K562 (cell line): ENCODE measurements at regions not wholly inside any gene's neighbourhood (a gene's known extent, or its start where the extent isn't known, plus 50 kb on each side); places are given as distances from the start of the nearest gene placed in this dataset.

Experiments used
- ATAC-seq: fragments of 200-7000 bp; cut with Tn5 transposase; 3 replicates; pipeline ENCODE4 v1.9.1; 2020; ENCODE audit warnings: moderate library complexity
- BruUV-seq: library from RNA; stranded (reverse); fragments of 400-500 nt; replicated peaks from 2 replicates; lab custom pipeline; 2021; lab: Mats Ljungman, UMichigan
- CTCF ChIA-PET: fragments of 300-600 bp; formaldehyde crosslinking; extraction: SDS; loops from one replicate; lab custom pipeline; 2021; ENCODE audit warnings: low intra/inter-chr PET ratio; lab: Yijun Ruan, JAX
- POLR2A ChIA-PET: fragments of 300-600, 350-650 bp; sonication (Branson Sonifier 250); formaldehyde crosslinking; extraction: SDS; loops from one replicate; lab custom pipeline; 2021; ENCODE audit warnings: antibody characterized with exemption, inconsistent platforms; lab: Yijun Ruan, JAX
- DNase-seq, 4 experiments: peaks; one replicate each; pipeline versions ENCODE4 v3.0.0 to v3.0.0-alpha.2; 2011 to 2018; ENCODE audit warnings: low spot score in 3 of 4, mixed read lengths in 3 of 4; ENCODE audit errors: extremely low read depth in 1 of 4
- FAIRE-seq: peaks from 2 replicates; lab custom pipeline; 2011; peaks lifted over from hg19 to GRCh38; lab: Jason Lieb, UNC
- H2AFZ ChIP-seq: 2 replicates; pipeline ENCODE4 v1.6.0; 2011; ENCODE audit warnings: low read depth, low read length, control low read depth, inconsistent platforms
- H3K27ac ChIP-seq: fragments of 200-600 bp; 3 replicates; pipeline ENCODE4 v1.8.0; 2011; ENCODE audit warnings: low read depth, mild to moderate bottlenecking, control low read depth, inconsistent platforms, low read length, moderate library complexity, mixed read lengths; ENCODE audit errors: extremely low read depth
- H3K27me3 ChIP-seq, 2 experiments: fragments of 300-600 bp in 1 of 2; 2 replicates in 1 of 2; 3 replicates in 1 of 2; pipeline versions ENCODE4 v1.6.0 to v1.8.0; 2011; ENCODE audit warnings: inconsistent platforms in 2 of 2, low read length in 2 of 2, mild to moderate bottlenecking in 1 of 2, mixed read lengths in 1 of 2, moderate library complexity in 1 of 2; ENCODE audit not compliant: control insufficient read depth in 2 of 2, insufficient read depth in 2 of 2
- H3K36me3 ChIP-seq: fragments of 300-600 bp; 3 replicates; pipeline ENCODE4 v1.8.0; 2011; ENCODE audit warnings: mild to moderate bottlenecking, low read length, inconsistent platforms; ENCODE audit not compliant: control insufficient read depth, insufficient read depth
- H3K4me1 ChIP-seq, 2 experiments: fragments of 200-600 bp in 1 of 2; replicated peaks in 1 of 2; 2 replicates in 1 of 2; 3 replicates in 1 of 2; pipeline versions ENCODE4 v1.5.1 to v1.8.0; 2011; ENCODE audit warnings: inconsistent platforms in 2 of 2, low read length in 2 of 2, mild to moderate bottlenecking in 1 of 2, mixed read lengths in 1 of 2, moderate library complexity in 1 of 2; ENCODE audit not compliant: control insufficient read depth in 2 of 2, insufficient read depth in 2 of 2
- H3K4me2 ChIP-seq: 2 replicates; pipeline ENCODE4 v1.6.1; 2011; ENCODE audit warnings: low read length, control low read depth, inconsistent platforms, mixed read lengths; ENCODE audit not compliant: insufficient read depth
- H3K4me3 ChIP-seq: fragments of 200-600 bp; sonication (generic), shearing (Covaris generic); 2 replicates; pipeline ENCODE4 v1.5.1; 2016; ENCODE audit warnings: control low read depth, inconsistent platforms
- H3K79me2 ChIP-seq: fragments of 200-600 bp; 3 replicates; pipeline ENCODE4 v1.8.0; 2011; ENCODE audit warnings: low read length, inconsistent platforms; ENCODE audit not compliant: control insufficient read depth, insufficient read depth
- H3K9ac ChIP-seq, 2 experiments: 2 replicates each; pipeline versions ENCODE4 v1.6.0 to v1.6.1; 2011; ENCODE audit warnings: low read depth in 2 of 2, low read length in 2 of 2, control low read depth in 1 of 2, inconsistent platforms in 1 of 2, mild to moderate bottlenecking in 1 of 2, mixed read lengths in 1 of 2; ENCODE audit not compliant: insufficient read depth in 1 of 2
- H3K9me1 ChIP-seq: one replicate; pipeline ENCODE4 v1.6.0; 2011; ENCODE audit warnings: inconsistent platforms, mild to moderate bottlenecking, low read length, moderate library complexity; ENCODE audit not compliant: control insufficient read depth, insufficient read depth
- H3K9me3 ChIP-seq: replicated peaks from 2 replicates; pipeline ENCODE4 v1.5.1; 2011; ENCODE audit warnings: low read depth, low read length, inconsistent platforms; ENCODE audit not compliant: control insufficient read depth, insufficient read depth
- H4K20me1 ChIP-seq: replicated peaks from 2 replicates; pipeline ENCODE4 v1.6.1; 2011; ENCODE audit warnings: low read length, inconsistent platforms, mixed read lengths; ENCODE audit not compliant: control insufficient read depth, insufficient read depth
- IRF2 ChIP-seq: sonication (generic); formaldehyde crosslinking; IDR thresholded peaks from 2 replicates; pipeline ENCODE4 v1.8.1; 2022; ENCODE audit warnings: mild to moderate bottlenecking, missing genetic modification reagents
- RAD51 ChIP-seq: fragments of 450-650 bp; IDR thresholded peaks from 2 replicates; pipeline ENCODE4 v1.7.1; 2016; ENCODE audit warnings: low read depth, mild to moderate bottlenecking, borderline replicate concordance
- TFE3 ChIP-seq: fragments of 450-650 bp; formaldehyde crosslinking; IDR thresholded peaks from 2 replicates; pipeline ENCODE4 v1.4.0; 2020; ENCODE audit warnings: mild to moderate bottlenecking, mixed read lengths
- USF2 ChIP-seq: sonication (generic); formaldehyde crosslinking; IDR thresholded peaks from 2 replicates; pipeline ENCODE4 v1.5.0; 2020; ENCODE audit warnings: missing genetic modification reagents
- WGBS: fragments of 100-300 bp; shearing (Covaris generic); methylation state at CpG from one replicate; pipeline ENCODE4 v1.1.6; 2016; ENCODE audit warnings: low coverage, mixed read lengths; ENCODE audit not compliant: insufficient coverage; ENCODE audit errors: missing lambda C conversion rate; 5-methylcytosine and 5-hydroxymethylcytosine counted together
- in situ Hi-C: fragments of 300-500 bp; cut with MboI; formaldehyde crosslinking; loops from 4 replicates; pipeline ENCODE4 v1.15.0; 2018; ENCODE audit warnings: inconsistent platforms, mixed read lengths
- intact Hi-C: fragments of 100-400 bp; cut with micrococcal nuclease; formaldehyde crosslinking; loops from 2 replicates; pipeline ENCODE4 v1.14.2; 2022

DNA sequence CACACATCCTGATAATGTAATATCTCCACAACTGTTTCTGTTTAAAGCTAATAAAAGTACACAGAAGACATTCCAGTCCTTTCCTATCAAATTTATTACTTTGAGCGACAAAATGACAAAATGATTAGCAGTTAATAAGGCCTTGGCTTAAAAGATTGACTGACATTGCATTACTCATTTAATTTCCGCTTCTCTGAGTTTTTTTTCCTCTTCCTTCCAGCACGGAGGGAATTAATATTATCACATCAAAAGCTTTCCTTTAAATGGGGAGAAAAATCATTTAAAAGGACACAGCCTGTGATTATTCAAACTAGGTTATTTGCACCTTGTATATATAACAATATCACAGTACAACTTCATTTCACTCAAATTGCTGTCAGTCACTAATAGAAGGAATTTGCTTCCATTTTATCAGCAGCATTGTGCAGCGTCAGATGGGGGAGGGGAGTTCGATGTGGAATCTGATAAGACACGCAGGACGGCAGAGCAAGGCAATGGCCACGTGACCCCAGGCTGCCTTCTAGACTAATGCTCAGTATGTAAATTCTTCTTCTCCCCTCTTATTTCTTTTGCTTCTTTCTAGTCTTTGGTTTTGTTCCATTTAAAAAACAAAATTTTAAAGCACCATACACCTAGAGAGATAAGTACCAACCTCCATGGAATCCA is 400.5 kb downstream of the IRX1 start:
- in situ Hi-C loops, result no loop called here
- no TSS peak for BruUV-seq
- peak; percentile 11 for FAIRE-seq
- ChIA-PET POLR2A (no interaction called here), CTCF (no interaction called here)
- intact Hi-C loops, result no loop called here
- Histone ChIP-seq H3K27me3 (no peaks in the 10 kb centered on the region), H4K20me1 (no peaks in the 10 kb centered on the region), H3K36me3 (no peaks in the 10 kb centered on the region), H2AFZ (no peak overlapping the region), H3K9me1 (no peaks in the 10 kb centered on the region), H3K79me2 (no peaks in the 10 kb centered on the region), H3K9me3 (no peaks in the 10 kb centered on the region), H3K4me1 (no peaks in the 10 kb centered on the region), H3K4me2 (no peak overlapping the region), H3K27ac (no peak overlapping the region), H3K4me3 (no peak overlapping the region), H3K9ac (no peak overlapping the region)
- no peak for ATAC-seq
- TF ChIP-seq USF2 (peak; percentile 70), IRF2 (CRISPR knock-in tag) (no peak), RAD51 (0 out of 2 replicates have a peak, but pooled peaks have one; percentile 30), TFE3 (peak; percentile 48)
- no peak for DNase-seq
- 0% methylated on average over 8 of the region's 8 CpGs for WGBS
